Progenitor cell of endocrine pancreas (in vitro differentiated cells): ENCODE measurements at regions not wholly inside any gene's neighbourhood (a gene's known extent, or its start where the extent isn't known, plus 50 kb on each side); places are given as distances from the start of the nearest gene placed in this dataset.

Experiments
- DNase-seq: peaks from one replicate; pipeline ENCODE4 v3.0.0; 2021; ENCODE audit warnings: low spot score; ENCODE audit not compliant: unreplicated experiment
- H3K27ac Mint-ChIP-seq: 2 replicates; pipeline ENCODE4 v1.8.0; 2021; ENCODE audit warnings: mild to moderate bottlenecking, moderate library complexity, mixed read lengths
- H3K27me3 Mint-ChIP-seq: 2 replicates; pipeline ENCODE4 v1.8.0; 2021; ENCODE audit warnings: mixed read lengths
- H3K36me3 Mint-ChIP-seq: 2 replicates; pipeline ENCODE4 v1.8.0; 2022; ENCODE audit warnings: mixed read lengths; ENCODE audit not compliant: insufficient read depth
- H3K4me1 Mint-ChIP-seq: 2 replicates; pipeline ENCODE4 v1.8.0; 2021; ENCODE audit warnings: low read depth, mixed read lengths
- H3K4me3 Mint-ChIP-seq: 2 replicates; pipeline ENCODE4 v1.8.0; 2021; ENCODE audit warnings: low read depth, mild to moderate bottlenecking, moderate library complexity, mixed read lengths
- H3K9me3 Mint-ChIP-seq: 2 replicates; pipeline ENCODE4 v1.8.0; 2021; ENCODE audit warnings: low read depth, mixed read lengths
- TF ChIP-seq, protein P1 (sequence below): fragments of 200-600 bp; sonication (generic); IDR thresholded peaks from one replicate; pipeline ENCODE4 v1.5.0; 2021; ENCODE audit warnings: antibody characterized with exemption, mild to moderate bottlenecking; ENCODE audit not compliant: unreplicated experiment

DNA sequence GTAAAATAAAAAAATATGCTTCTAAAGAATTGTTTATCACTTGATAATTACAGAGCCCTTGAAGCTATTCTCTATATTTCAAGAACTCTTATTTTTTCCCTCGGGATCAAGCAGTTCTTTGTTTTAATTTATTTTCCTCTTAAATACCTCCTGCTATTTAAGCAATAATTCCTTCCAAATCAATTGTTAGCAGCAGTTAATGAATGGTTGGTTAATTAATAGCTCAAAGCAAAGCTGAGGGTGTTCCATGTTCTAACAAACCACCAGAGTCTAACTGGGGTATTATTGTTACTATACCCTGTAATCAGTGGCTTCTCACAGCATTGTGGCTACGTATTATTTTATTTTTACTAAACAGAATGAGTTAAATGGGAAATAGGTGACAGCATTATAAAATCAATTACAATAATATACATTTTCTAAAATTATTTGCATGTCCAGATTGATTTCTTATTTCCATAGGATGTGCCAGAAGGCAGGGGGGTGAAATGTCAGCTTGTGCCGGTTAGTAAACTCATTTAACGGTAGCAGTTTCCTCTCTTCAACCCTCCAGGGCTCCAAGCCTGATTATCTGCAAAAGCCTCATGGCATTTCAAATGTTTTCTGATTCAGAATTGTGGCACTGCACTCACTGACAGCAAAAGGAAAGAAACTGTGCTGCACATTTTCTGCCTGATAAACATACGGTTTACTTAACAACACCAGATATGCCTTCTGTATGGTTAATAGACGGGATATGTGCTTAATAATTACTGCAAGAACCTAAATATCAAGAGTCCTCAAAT is 286.9 kb upstream of the EMCN start:
- Mint-ChIP-seq H3K27me3 (no peaks in the 10 kb centered on the region), H3K36me3 (no peaks in the 10 kb centered on the region), H3K4me1 (peaks cover 5% of the 10 kb centered on the region), H3K27ac (no peak overlapping the region), H3K9me3 (no peaks in the 10 kb centered on the region), H3K4me3 (no peak overlapping the region)
- no peak for DNase-seq
- TF ChIP-seq, protein P1, sequence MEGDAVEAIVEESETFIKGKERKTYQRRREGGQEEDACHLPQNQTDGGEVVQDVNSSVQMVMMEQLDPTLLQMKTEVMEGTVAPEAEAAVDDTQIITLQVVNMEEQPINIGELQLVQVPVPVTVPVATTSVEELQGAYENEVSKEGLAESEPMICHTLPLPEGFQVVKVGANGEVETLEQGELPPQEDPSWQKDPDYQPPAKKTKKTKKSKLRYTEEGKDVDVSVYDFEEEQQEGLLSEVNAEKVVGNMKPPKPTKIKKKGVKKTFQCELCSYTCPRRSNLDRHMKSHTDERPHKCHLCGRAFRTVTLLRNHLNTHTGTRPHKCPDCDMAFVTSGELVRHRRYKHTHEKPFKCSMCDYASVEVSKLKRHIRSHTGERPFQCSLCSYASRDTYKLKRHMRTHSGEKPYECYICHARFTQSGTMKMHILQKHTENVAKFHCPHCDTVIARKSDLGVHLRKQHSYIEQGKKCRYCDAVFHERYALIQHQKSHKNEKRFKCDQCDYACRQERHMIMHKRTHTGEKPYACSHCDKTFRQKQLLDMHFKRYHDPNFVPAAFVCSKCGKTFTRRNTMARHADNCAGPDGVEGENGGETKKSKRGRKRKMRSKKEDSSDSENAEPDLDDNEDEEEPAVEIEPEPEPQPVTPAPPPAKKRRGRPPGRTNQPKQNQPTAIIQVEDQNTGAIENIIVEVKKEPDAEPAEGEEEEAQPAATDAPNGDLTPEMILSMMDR: no peak

DNA sequence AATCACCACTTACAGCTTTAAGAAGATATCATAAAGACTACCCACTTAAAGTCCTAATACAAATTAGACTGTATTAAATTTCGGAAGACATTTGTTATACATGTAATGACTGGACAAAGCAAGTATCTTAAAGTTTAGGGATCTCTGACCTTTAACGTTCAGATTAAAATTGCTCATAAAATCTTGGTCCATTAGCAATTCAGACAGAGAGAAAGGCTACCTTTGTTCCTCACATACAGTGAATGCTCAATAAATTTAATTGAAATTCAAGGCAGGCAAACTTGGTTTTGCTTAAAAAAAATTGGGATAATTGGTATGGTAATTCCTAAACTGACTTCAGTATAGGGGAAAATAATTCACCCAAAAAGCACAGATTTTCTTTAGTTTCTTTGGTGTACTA is 285.9 kb upstream of the EMCN start:
- H3K27ac Mint-ChIP-seq: no peak overlapping the region
- no peak overlapping the region for H3K4me3 Mint-ChIP-seq
- peaks cover 5% of the 10 kb centered on the region for H3K4me1 Mint-ChIP-seq
- H3K36me3 Mint-ChIP-seq: no peaks in the 10 kb centered on the region
- no peaks in the 10 kb centered on the region for H3K27me3 Mint-ChIP-seq
- DNase-seq: no peak
- TF ChIP-seq, protein P1: no peak
- no peaks in the 10 kb centered on the region for H3K9me3 Mint-ChIP-seq

GRCh38 chr4:100799761-100800539 is 282.1 kb upstream of the EMCN start:
- Mint-ChIP-seq H3K4me1 (peaks cover 2% of the 10 kb centered on the region), H3K36me3 (no peaks in the 10 kb centered on the region), H3K27me3 (no peaks in the 10 kb centered on the region), H3K27ac (no peak overlapping the region), H3K4me3 (no peak overlapping the region), H3K9me3 (no peaks in the 10 kb centered on the region)
- DNase-seq: no peak
- TF ChIP-seq, protein P1: no peak

DNA sequence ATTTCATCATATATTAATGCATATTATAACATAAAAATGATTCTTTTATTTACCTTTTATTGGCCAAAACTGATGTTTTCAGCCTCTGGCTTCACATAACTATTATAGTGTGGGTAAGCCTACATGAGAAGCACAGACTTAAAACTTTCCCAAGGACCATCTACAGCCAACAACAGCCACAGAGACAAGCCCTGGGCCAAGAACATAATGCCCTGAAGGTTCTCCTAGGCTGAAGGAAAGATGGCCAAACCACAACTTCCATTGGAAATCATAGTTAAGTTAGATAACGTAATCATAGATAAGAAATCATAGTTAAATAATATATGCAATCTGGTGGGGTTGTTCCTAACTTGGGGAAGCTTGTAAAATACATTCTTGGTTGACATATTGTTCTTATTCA is 280.0 kb upstream of the EMCN start:
- Mint-ChIP-seq H3K4me3 (no peak overlapping the region), H3K36me3 (no peaks in the 10 kb centered on the region), H3K27ac (no peak overlapping the region), H3K27me3 (no peaks in the 10 kb centered on the region), H3K4me1 (no peaks in the 10 kb centered on the region), H3K9me3 (no peaks in the 10 kb centered on the region)
- TF ChIP-seq, protein P1: no peak
- DNase-seq: no peak

- Mint-ChIP-seq H3K4me1 (no peaks in the 10 kb centered on the region), H3K27ac (no peak overlapping the region), H3K36me3 (no peaks in the 10 kb centered on the region), H3K9me3 (no peaks in the 10 kb centered on the region), H3K27me3 (no peaks in the 10 kb centered on the region), H3K4me3 (no peak overlapping the region)
- no peak for DNase-seq
- TF ChIP-seq, protein P1: no peak
Observed at GRCh38 chr4:100797356-100797755, 279.5 kb upstream of the EMCN start.
